SK-N-SH (cell line): ENCODE measurements at regions not wholly inside any gene's neighbourhood (a gene's known extent, or its start where the extent isn't known, plus 50 kb on each side); places are given as distances from the start of the nearest gene placed in this dataset.

Experiments
- CTCF ChIP-seq: fragments of 200-600 bp; sonication (generic); IDR thresholded peaks from 2 replicates; pipeline ENCODE4 v1.6.1; 2017; ENCODE audit warnings: antibody characterized with exemption, mild to moderate bottlenecking, moderate library complexity
- JUND ChIP-seq: IDR thresholded peaks from 2 replicates; pipeline ENCODE4 v1.4.0; 2012
- POLR2AphosphoS5 ChIP-seq: IDR thresholded peaks from 2 replicates; pipeline ENCODE4 v1.6.1; 2012; ENCODE audit warnings: low read depth, low read length
- RAD21 ChIP-seq: IDR thresholded peaks from 2 replicates; pipeline ENCODE4 v1.6.1; 2012; ENCODE audit warnings: mild to moderate bottlenecking, low read length

DNA sequence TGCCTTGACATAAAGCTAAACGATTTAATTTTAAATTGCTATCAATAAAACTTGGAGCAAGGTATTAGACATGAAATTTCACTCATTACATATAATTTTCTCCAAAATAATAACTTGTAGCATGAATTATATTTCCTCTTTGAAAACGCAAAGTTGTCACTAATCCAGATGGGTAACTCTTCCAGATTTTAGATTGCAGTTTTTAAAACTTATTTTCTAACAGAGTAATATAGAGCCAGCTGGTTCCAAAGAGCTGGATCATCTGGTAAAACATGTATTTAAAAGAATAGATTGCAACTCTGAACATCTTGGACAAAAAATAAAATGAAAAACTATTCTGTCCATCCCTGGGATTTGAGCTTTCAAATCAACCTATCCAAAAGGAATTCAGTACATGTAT is 238.2 kb upstream of the INTU start:
- no peak for TF ChIP-seq RAD21
- no peak for TF ChIP-seq JUND
- no peak for TF ChIP-seq CTCF
- TF ChIP-seq POLR2AphosphoS5, result no peak
